Activated CD4-positive, CD25-positive, alpha-beta regulatory T cell treated with anti-CD3 and anti-CD28 coated beads, Interleukin-2, amount 50 U/mL, for 24 hours (primary cell): ENCODE measurements at regions not wholly inside any gene's neighbourhood (a gene's known extent, or its start where the extent isn't known, plus 50 kb on each side); places are given as distances from the start of the nearest gene placed in this dataset.
"Not testable (repeated sequence)": the region's sequence is repeated elsewhere in the genome, so short reads cannot be mapped to it uniquely, and the experiment has no call there.

Experiments used
- ATAC-seq, 2 donors: fragments of 150-1000 bp; cut with Tn5 transposase; one replicate each; pipeline ENCODE4 v1.10.0; 2021; ENCODE audit warnings: mild to moderate bottlenecking in 1 of 2, moderate library complexity in 1 of 2

- no peak for ATAC-seq
Observed at GRCh38 chr5:93359296-93359959, 221.6 kb downstream of the NR2F1-AS1 start.

- no peak for ATAC-seq
Observed at GRCh38 chr5:93358176-93358575, 222.8 kb downstream of the NR2F1-AS1 start.

- no peak for ATAC-seq
Observed at GRCh38 chr5:93357686-93358085, 223.3 kb downstream of the NR2F1-AS1 start.

- no peak for ATAC-seq
Observed at GRCh38 chr5:93355691-93356090, 225.3 kb downstream of the NR2F1-AS1 start.

GRCh38 chr5:93352186-93352585 lies 228.8 kb downstream of the NR2F1-AS1 start:
- no peak for ATAC-seq

GRCh38 chr5:93349613-93350012 lies 231.4 kb downstream of the NR2F1-AS1 start:
- ATAC-seq: no peak

- ATAC-seq: no peak
Observed at GRCh38 chr5:93348231-93348630, 232.8 kb downstream of the NR2F1-AS1 start.

GRCh38 chr5:93346850-93347249 lies 234.2 kb downstream of the NR2F1-AS1 start:
- not testable (repeated sequence) for ATAC-seq

- ATAC-seq: no peak
Observed at GRCh38 chr5:93346301-93346700, 234.7 kb downstream of the NR2F1-AS1 start.

GRCh38 chr5:93343570-93343969 lies 237.4 kb downstream of the NR2F1-AS1 start:
- ATAC-seq: no peak

GRCh38 chr5:93342563-93343061 lies 238.4 kb downstream of the NR2F1-AS1 start:
- ATAC-seq: no peak

GRCh38 chr5:93340881-93341280 lies 240.1 kb downstream of the NR2F1-AS1 start:
- ATAC-seq: no peak

- ATAC-seq: no peak
Observed at GRCh38 chr5:93337138-93337537, 243.9 kb downstream of the NR2F1-AS1 start.

- ATAC-seq: no peak
Observed at GRCh38 chr5:93336330-93337110, 244.5 kb downstream of the NR2F1-AS1 start.

GRCh38 chr5:93331863-93332262 lies 249.2 kb downstream of the NR2F1-AS1 start:
- no peak for ATAC-seq

- ATAC-seq: no peak
Observed at GRCh38 chr5:93331241-93331640, 249.8 kb downstream of the NR2F1-AS1 start.

- no peak for ATAC-seq
Observed at GRCh38 chr5:93330506-93330905, 250.5 kb downstream of the NR2F1-AS1 start.

- no peak for ATAC-seq
Observed at GRCh38 chr5:93329756-93330155, 251.3 kb downstream of the NR2F1-AS1 start.

GRCh38 chr5:93328833-93329232 lies 252.2 kb downstream of the NR2F1-AS1 start:
- no peak for ATAC-seq

GRCh38 chr5:93327605-93328004 lies 253.4 kb downstream of the NR2F1-AS1 start:
- ATAC-seq: no peak

GRCh38 chr5:93325946-93326345 lies 255.1 kb downstream of the NR2F1-AS1 start:
- ATAC-seq: no peak

- ATAC-seq: no peak
Observed at GRCh38 chr5:93322974-93323860, 257.8 kb downstream of the NR2F1-AS1 start.

GRCh38 chr5:93320920-93321445 lies 260.0 kb downstream of the NR2F1-AS1 start:
- ATAC-seq: no peak
